Right cardiac atrium (tissue), 5 donors: ENCODE measurements at regions not wholly inside any gene's neighbourhood (a gene's known extent, or its start where the extent isn't known, plus 50 kb on each side); places are given as distances from the start of the nearest gene placed in this dataset.

ENCODE experiments used
- ATAC-seq, 2 donors: fragments of 200-7000 bp; cut with Tn5 transposase; one replicate each; pipeline versions ENCODE4 v1.8.0 to v1.9.1; 2020; ENCODE audit warnings: moderate library complexity in 2 of 2, mild to moderate bottlenecking in 1 of 2
- DNase-seq, 3 donors: peaks; one replicate each; pipeline ENCODE4 v3.0.0-alpha.2; 2020
- H3K27ac ChIP-seq: one replicate; pipeline ENCODE4 v1.5.1; 2013; ENCODE audit warnings: mild to moderate bottlenecking, low read length, control low read depth, moderate library complexity
- H3K27me3 ChIP-seq: one replicate; pipeline ENCODE4 v1.6.1; 2013; ENCODE audit not compliant: control insufficient read depth, insufficient read depth
- H3K4me1 ChIP-seq: one replicate; pipeline ENCODE4 v1.6.1; 2013; ENCODE audit warnings: low read length; ENCODE audit not compliant: control insufficient read depth, insufficient read depth
- H3K4me3 ChIP-seq: one replicate; pipeline ENCODE4 v1.5.1; 2013; ENCODE audit warnings: low read length, control low read depth
- H3K9me3 ChIP-seq: one replicate; pipeline ENCODE4 v1.6.1; 2013; ENCODE audit warnings: low read length; ENCODE audit not compliant: control insufficient read depth
- WGBS: extraction: QIAGEN DNeasy Blood & Tissue Kit; methylation state at CpG from one replicate; pipeline ENCODE4 v1.1.7; 2013; 5-methylcytosine and 5-hydroxymethylcytosine counted together
- intact Hi-C, 4 donors: fragments of 100-400 bp; cut with DNase I; formaldehyde crosslinking; loops; one replicate each; pipeline versions ENCODE4 v1.11.0 to v1.14.0; 2022 to 2023
- donor health status: healthy with polysubstance abuse.
- donor health status: DM: no; HTN: yes; CAD: no.
- donor health status: DM: no; HTN: no; CAD: no.
- donor health status: DM: no; HTN: yes; CAD: no; lungs with severe emphysema.
- donor health status: DM: yes; HTN: yes; CAD: no.

- Histone ChIP-seq H3K27ac (no peak overlapping the region), H3K4me1 (no peaks in the 10 kb centered on the region), H3K4me3 (no peak overlapping the region), H3K9me3 (no peaks in the 10 kb centered on the region), H3K27me3 (no peaks in the 10 kb centered on the region)
- WGBS, result 95% methylated on average over 4 of the region's 4 CpGs
- ATAC-seq (no peak), DNase-seq (no peak)
- intact Hi-C loops, result no loop called here
Observed at GRCh38 chr2:121881038-121881437, 125.6 kb downstream of the TSN start.

DNA sequence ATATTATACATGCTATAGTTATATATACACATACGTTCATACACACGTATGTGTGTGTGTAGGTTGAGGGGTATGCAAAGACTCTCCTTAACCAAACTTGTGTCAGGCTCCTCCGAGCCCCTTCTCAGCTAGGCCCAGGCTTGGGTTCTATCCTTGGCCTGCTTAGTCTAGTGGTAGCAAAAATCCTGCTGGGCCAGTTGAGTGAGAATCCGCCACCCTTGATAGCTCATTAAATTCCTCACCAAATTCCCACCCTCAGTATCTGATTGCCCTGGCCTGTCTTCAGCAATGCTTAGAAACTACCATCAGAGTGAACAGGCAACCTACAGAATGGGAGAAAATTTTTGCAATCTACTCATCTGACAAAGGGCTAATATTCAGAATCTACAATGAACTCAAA is 126.5 kb downstream of the TSN start:
- H3K4me3 ChIP-seq, result no peak overlapping the region
- H3K4me1 ChIP-seq, result no peaks in the 10 kb centered on the region
- intact Hi-C loops, result no loop called here
- ATAC-seq (no peak), DNase-seq (no peak)
- no peak overlapping the region for H3K27ac ChIP-seq
- no peaks in the 10 kb centered on the region for H3K9me3 ChIP-seq
- H3K27me3 ChIP-seq, result no peaks in the 10 kb centered on the region
- 83% methylated on average over 4 of the region's 4 CpGs for WGBS

DNA sequence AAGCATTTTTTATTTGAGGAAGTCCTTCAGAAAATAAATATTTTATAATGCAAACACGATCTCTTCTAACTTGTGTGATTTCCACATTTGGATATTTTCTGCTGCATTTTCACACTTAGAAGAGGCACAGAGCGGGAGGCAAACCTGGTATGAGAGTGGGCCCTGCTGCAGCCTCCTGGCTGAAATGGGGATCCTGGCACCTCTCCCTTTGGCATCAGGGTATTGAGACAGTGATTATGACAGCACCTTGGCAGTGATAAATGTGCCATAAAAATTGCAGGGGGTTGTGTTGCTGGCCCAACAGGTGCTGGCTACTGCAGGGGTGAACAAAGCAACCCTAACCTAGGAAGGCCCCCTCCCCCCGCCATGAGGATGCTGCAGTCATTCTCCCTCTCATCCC is 128.6 kb downstream of the TSN start:
- Histone ChIP-seq H3K4me3 (no peak overlapping the region), H3K27me3 (no peaks in the 10 kb centered on the region), H3K9me3 (no peaks in the 10 kb centered on the region), H3K4me1 (no peaks in the 10 kb centered on the region), H3K27ac (no peak overlapping the region)
- DNase-seq, result no peak
- 63% methylated on average over 3 of the region's 3 CpGs for WGBS
- intact Hi-C loops, result no loop called here
- no peak for ATAC-seq

DNA sequence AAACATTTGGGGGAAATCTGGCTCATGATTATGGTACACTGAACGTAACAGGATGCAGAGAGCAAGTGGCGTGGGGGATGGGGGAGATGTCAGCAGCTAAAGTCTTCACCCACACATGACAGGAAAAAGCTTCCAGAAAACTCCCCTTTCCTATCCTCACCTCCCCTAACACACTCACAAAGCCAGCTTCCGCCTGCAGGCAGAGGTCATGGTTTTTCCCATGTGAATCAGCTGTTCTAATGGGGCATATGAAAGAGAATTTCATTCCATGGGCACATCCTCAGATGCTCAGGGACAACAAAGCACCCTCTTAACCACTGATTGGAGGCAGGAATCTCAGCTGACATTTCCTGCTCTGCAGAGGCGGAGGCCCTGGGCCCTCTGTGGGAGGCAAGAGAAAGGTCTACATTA is 129.1 kb downstream of the TSN start:
- WGBS, result 63% methylated on average over 4 of the region's 4 CpGs
- DNase-seq (no peak), ATAC-seq (no peak)
- no peak overlapping the region for H3K27ac ChIP-seq
- H3K4me1 ChIP-seq, result no peaks in the 10 kb centered on the region
- H3K27me3 ChIP-seq, result no peaks in the 10 kb centered on the region
- H3K9me3 ChIP-seq, result no peaks in the 10 kb centered on the region
- no peak overlapping the region for H3K4me3 ChIP-seq
- intact Hi-C loops, result no loop called here

- WGBS, result 90% methylated on average over 4 of the region's 4 CpGs
- Histone ChIP-seq H3K4me3 (no peak overlapping the region), H3K27me3 (no peaks in the 10 kb centered on the region), H3K27ac (no peak overlapping the region), H3K9me3 (no peaks in the 10 kb centered on the region), H3K4me1 (no peaks in the 10 kb centered on the region)
- intact Hi-C loops, result no loop called here
- DNase-seq (no peak), ATAC-seq (no peak)
Observed at GRCh38 chr2:121886059-121886458, 130.6 kb downstream of the TSN start.

GRCh38 chr2:121887513-121888188 is 132.2 kb downstream of the TSN start:
- Histone ChIP-seq H3K9me3 (no peaks in the 10 kb centered on the region), H3K4me1 (no peaks in the 10 kb centered on the region), H3K27ac (no peak overlapping the region), H3K27me3 (no peaks in the 10 kb centered on the region), H3K4me3 (no peak overlapping the region)
- intact Hi-C loops, result no loop called here
- ATAC-seq (no peak), DNase-seq (no peak)
- WGBS, result 91% methylated on average over 16 of the region's 16 CpGs

DNA sequence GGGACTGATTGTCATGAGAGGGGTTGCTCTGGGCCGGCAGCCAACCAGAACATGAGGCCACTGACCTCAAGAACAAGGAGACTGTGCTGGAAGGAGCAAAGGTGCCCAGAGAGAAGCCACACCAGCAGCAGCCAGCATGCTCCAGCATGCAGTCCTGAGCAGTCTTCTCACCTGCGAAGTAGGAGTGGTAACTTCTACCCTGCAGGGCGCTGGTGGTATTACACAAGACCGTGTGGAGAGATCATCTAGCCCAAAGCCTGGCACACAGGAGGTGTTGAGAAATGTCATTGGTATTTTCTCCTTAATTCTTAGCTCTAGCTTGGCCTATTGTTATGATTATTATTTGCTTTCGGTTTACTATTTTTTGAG is 132.7 kb downstream of the TSN start:
- no peak overlapping the region for H3K4me3 ChIP-seq
- H3K4me1 ChIP-seq, result no peaks in the 10 kb centered on the region
- no peak overlapping the region for H3K27ac ChIP-seq
- ATAC-seq, result no peak
- 74% methylated on average over 5 of the region's 5 CpGs for WGBS
- H3K27me3 ChIP-seq, result no peaks in the 10 kb centered on the region
- DNase-seq, result no peak
- intact Hi-C loops, result no loop called here
- H3K9me3 ChIP-seq, result no peaks in the 10 kb centered on the region

GRCh38 chr2:121890041-121890440 is 134.6 kb downstream of the TSN start:
- no peaks in the 10 kb centered on the region for H3K9me3 ChIP-seq
- DNase-seq, result no peak
- no peak for ATAC-seq
- H3K27ac ChIP-seq, result no peak overlapping the region
- 73% methylated on average over 9 of the region's 9 CpGs for WGBS
- intact Hi-C loops, result no loop called here
- H3K4me1 ChIP-seq, result no peaks in the 10 kb centered on the region
- H3K27me3 ChIP-seq, result no peaks in the 10 kb centered on the region
- H3K4me3 ChIP-seq, result no peak overlapping the region

DNA sequence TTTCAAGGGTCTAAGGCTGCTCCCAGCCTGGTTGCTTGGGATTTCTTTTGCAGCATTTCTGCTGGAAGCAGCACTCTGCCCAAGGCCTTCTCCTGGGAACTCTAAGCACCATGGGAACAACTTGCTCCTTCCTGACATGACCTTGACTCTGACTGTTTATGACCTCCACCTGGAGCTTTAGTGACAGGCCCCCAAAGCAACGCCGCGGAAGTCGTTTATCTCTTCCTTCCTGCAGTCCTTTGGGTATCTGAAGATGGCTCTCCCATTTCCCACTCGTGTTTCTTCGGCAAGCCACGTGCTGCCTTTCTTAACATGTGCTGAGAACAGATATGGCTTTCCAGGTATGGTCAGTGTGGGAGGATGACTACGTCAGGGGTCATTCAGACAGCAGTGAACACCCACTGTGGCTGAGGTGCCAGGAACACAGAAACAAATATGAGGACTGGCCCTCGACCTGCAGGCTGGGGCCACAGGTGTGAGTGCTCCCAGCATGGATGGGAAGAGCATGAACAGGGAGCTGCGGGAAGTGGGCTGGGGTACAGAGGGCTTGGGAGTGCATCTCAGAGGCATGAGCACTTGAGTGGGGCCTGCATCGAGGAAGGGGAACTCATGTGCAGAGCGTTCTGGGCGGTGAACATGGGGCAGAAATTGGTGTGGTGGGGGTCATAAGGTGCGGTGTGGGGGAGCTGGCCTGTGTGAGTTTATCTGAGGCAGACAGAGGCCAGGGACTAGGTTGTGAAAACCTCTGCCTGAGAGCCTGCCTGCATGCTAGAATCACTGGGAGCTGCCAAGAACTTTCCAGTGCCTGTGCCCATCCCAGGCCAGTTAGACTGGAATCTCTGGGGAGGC is 140.5 kb downstream of the TSN start:
- no peak for ATAC-seq
- Histone ChIP-seq H3K27ac (no peak overlapping the region), H3K27me3 (no peaks in the 10 kb centered on the region), H3K9me3 (no peaks in the 10 kb centered on the region), H3K4me3 (no peak overlapping the region), H3K4me1 (no peaks in the 10 kb centered on the region)
- intact Hi-C loops, result no loop called here
- 65% methylated on average over 14 of the region's 14 CpGs for WGBS
- no peak for DNase-seq

DNA sequence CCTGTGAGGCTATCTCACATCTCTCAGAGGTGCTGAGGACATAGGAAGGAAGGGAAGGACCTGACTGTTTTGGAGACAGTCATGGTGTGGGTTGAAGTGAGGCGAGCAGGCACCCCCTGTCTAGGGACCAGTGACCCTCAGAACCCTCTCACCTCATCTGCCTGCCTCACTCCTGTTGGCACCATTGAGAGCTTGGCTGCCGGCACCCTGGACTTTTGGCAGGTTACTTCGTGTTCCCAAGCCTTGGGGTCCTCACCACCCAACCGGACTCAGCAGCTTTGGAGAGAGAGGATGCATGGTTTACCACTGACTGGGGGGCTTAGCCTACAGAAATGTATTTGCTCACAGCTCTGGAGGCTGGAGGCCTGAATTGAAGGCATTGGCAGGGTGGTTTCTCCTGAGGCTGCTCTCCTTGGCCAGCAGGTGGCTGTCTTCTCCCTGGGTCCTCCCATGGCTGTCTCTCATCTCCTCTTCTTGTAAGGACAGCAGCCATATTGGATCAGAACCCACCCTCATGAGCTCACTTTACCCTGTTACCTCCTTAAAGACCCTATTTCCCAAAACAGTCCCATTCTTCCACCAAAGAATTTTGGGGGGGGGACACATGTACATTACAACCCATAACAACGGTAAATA is 142.0 kb downstream of the TSN start:
- no peak overlapping the region for H3K27ac ChIP-seq
- no peak overlapping the region for H3K4me3 ChIP-seq
- DNase-seq (no peak), ATAC-seq (peak in 1 of 2 donors; percentile 43)
- no peaks in the 10 kb centered on the region for H3K4me1 ChIP-seq
- H3K27me3 ChIP-seq, result no peaks in the 10 kb centered on the region
- intact Hi-C loops, result no loop called here
- H3K9me3 ChIP-seq, result no peaks in the 10 kb centered on the region
- 92% methylated on average over 5 of the region's 5 CpGs for WGBS

DNA sequence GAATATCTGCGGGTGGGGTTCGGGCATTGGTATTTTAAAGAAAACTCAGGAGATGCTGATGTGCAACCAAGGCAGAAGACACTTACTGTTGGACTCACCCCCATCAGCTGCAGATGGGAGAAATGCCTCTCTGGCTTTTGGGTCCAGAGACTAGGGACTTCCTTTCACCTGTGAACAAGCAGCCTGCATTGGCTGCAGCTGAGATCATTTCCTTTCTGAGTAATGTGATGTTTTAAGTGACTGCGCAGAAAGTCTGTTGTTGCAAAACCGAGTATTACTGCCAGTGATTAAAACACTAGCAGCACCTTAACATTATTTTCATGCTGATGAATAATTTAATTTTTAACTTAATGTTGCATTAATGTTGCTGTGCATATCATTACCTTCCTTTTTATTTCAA is 143.0 kb downstream of the TSN start:
- ATAC-seq (no peak), DNase-seq (no peak)
- Histone ChIP-seq H3K27me3 (no peaks in the 10 kb centered on the region), H3K4me1 (no peaks in the 10 kb centered on the region), H3K27ac (no peak overlapping the region), H3K9me3 (no peaks in the 10 kb centered on the region), H3K4me3 (no peak overlapping the region)
- 73% methylated on average over 4 of the region's 4 CpGs for WGBS
- intact Hi-C loops, result no loop called here
